ENCODE measurements at regions not wholly inside any gene's neighbourhood (a gene's known extent, or its start where the extent isn't known, plus 50 kb on each side); places are given as distances from the start of the nearest gene placed in this dataset.

GRCh38 chr6:8652710-8653109, 217.4 kb upstream of the SLC35B3 start:
- no peak for TF ChIP-seq CTCF (IDR thresholded peaks at IDR 0.05)
- TF ChIP-seq POLR2A (IDR thresholded peaks at IDR 0.05) = no peak
